Activated naive CD8-positive, alpha-beta T cell (primary cell): ENCODE measurements at regions not wholly inside any gene's neighbourhood (a gene's known extent, or its start where the extent isn't known, plus 50 kb on each side); places are given as distances from the start of the nearest gene placed in this dataset.
"Not testable (repeated sequence)": the region's sequence is repeated elsewhere in the genome, so short reads cannot be mapped to it uniquely, and the experiment has no call there.

Source experiments
- H3K27ac Mint-ChIP-seq: one replicate; pipeline ENCODE4 v1.8.0; 2021; ENCODE audit warnings: mixed read lengths
- H3K27me3 Mint-ChIP-seq: one replicate; pipeline ENCODE4 v1.8.0; 2021; ENCODE audit warnings: mixed read lengths
- H3K36me3 Mint-ChIP-seq: one replicate; pipeline ENCODE4 v1.8.0; 2021; ENCODE audit warnings: mixed read lengths
- H3K4me1 Mint-ChIP-seq: one replicate; pipeline ENCODE4 v1.8.0; 2021; ENCODE audit warnings: low read depth, mixed read lengths
- H3K4me3 Mint-ChIP-seq: one replicate; pipeline ENCODE4 v1.8.0; 2021; ENCODE audit warnings: mild to moderate bottlenecking, mixed read lengths
- H3K9me3 Mint-ChIP-seq: one replicate; pipeline ENCODE4 v1.8.0; 2021; ENCODE audit warnings: low read depth, mixed read lengths

- H3K27ac Mint-ChIP-seq: no peak overlapping the region
- no peaks in the 10 kb centered on the region for H3K4me1 Mint-ChIP-seq
- H3K36me3 Mint-ChIP-seq: no peaks in the 10 kb centered on the region
- H3K4me3 Mint-ChIP-seq: no peak overlapping the region
- peaks cover 9% of the 10 kb centered on the region for H3K9me3 Mint-ChIP-seq
- no peaks in the 10 kb centered on the region for H3K27me3 Mint-ChIP-seq
Observed at GRCh38 chrX:122078079-122078478, 1030.7 kb downstream of the GLUD2 start.

- Mint-ChIP-seq H3K9me3 (peaks cover 6% of the 10 kb centered on the region), H3K27ac (no peak overlapping the region), H3K4me1 (no peaks in the 10 kb centered on the region), H3K27me3 (no peaks in the 10 kb centered on the region), H3K4me3 (no peak overlapping the region), H3K36me3 (no peaks in the 10 kb centered on the region)
Observed at GRCh38 chrX:122087341-122087740, 1039.9 kb downstream of the GLUD2 start.

GRCh38 chrX:122091571-122091970, 1044.2 kb downstream of the GLUD2 start:
- H3K4me3 Mint-ChIP-seq: no peak overlapping the region
- no peaks in the 10 kb centered on the region for H3K27me3 Mint-ChIP-seq
- peaks cover 3% of the 10 kb centered on the region for H3K9me3 Mint-ChIP-seq
- H3K27ac Mint-ChIP-seq: no peak overlapping the region
- no peaks in the 10 kb centered on the region for H3K4me1 Mint-ChIP-seq
- H3K36me3 Mint-ChIP-seq: no peaks in the 10 kb centered on the region

GRCh38 chrX:122092360-122092759, 1045.0 kb downstream of the GLUD2 start:
- no peaks in the 10 kb centered on the region for H3K4me1 Mint-ChIP-seq
- H3K9me3 Mint-ChIP-seq: peaks cover 3% of the 10 kb centered on the region
- no peaks in the 10 kb centered on the region for H3K36me3 Mint-ChIP-seq
- no peaks in the 10 kb centered on the region for H3K27me3 Mint-ChIP-seq
- no peak overlapping the region for H3K27ac Mint-ChIP-seq
- H3K4me3 Mint-ChIP-seq: no peak overlapping the region

GRCh38 chrX:122092978-122093377, 1045.6 kb downstream of the GLUD2 start:
- Mint-ChIP-seq H3K4me1 (no peaks in the 10 kb centered on the region), H3K27ac (no peak overlapping the region), H3K27me3 (no peaks in the 10 kb centered on the region), H3K36me3 (no peaks in the 10 kb centered on the region), H3K9me3 (peaks cover 3% of the 10 kb centered on the region), H3K4me3 (no peak overlapping the region)

- Mint-ChIP-seq H3K27me3 (no peaks in the 10 kb centered on the region), H3K36me3 (no peaks in the 10 kb centered on the region)
Observed at GRCh38 chrX:122094611-122095010, 1047.2 kb downstream of the GLUD2 start.

GRCh38 chrX:122113376-122113775, 1066.0 kb downstream of the GLUD2 start:
- Mint-ChIP-seq H3K9me3 (no peaks in the 10 kb centered on the region), H3K27me3 (no peaks in the 10 kb centered on the region), H3K4me1 (no peaks in the 10 kb centered on the region), H3K27ac (no peak overlapping the region), H3K36me3 (no peaks in the 10 kb centered on the region), H3K4me3 (no peak overlapping the region)

More at GRCh38 chrX:122094611-122095010, 1047.2 kb downstream of the GLUD2 start:
- Mint-ChIP-seq H3K4me1 (no peaks in the 10 kb centered on the region), H3K27ac (no peak overlapping the region), H3K9me3 (peaks cover 3% of the 10 kb centered on the region), H3K4me3 (no peak overlapping the region)

- no peaks in the 10 kb centered on the region for H3K9me3 Mint-ChIP-seq
- H3K27ac Mint-ChIP-seq: no peak overlapping the region
- H3K27me3 Mint-ChIP-seq: no peaks in the 10 kb centered on the region
- H3K4me3 Mint-ChIP-seq: no peak overlapping the region
- H3K4me1 Mint-ChIP-seq: no peaks in the 10 kb centered on the region
- no peaks in the 10 kb centered on the region for H3K36me3 Mint-ChIP-seq
Observed at GRCh38 chrX:122113896-122114295, 1066.5 kb downstream of the GLUD2 start.

- no peak overlapping the region for H3K4me3 Mint-ChIP-seq
- H3K27ac Mint-ChIP-seq: no peak overlapping the region
- H3K27me3 Mint-ChIP-seq: no peaks in the 10 kb centered on the region
- H3K4me1 Mint-ChIP-seq: no peaks in the 10 kb centered on the region
- H3K36me3 Mint-ChIP-seq: no peaks in the 10 kb centered on the region
- no peaks in the 10 kb centered on the region for H3K9me3 Mint-ChIP-seq
Observed at GRCh38 chrX:122115604-122116003, 1068.2 kb downstream of the GLUD2 start.

GRCh38 chrX:122119361-122119760, 1064.7 kb upstream of the GRIA3 start:
- Mint-ChIP-seq H3K4me1 (no peaks in the 10 kb centered on the region), H3K9me3 (no peaks in the 10 kb centered on the region), H3K27ac (no peak overlapping the region), H3K36me3 (no peaks in the 10 kb centered on the region), H3K4me3 (no peak overlapping the region), H3K27me3 (no peaks in the 10 kb centered on the region)

- Mint-ChIP-seq H3K9me3 (no peaks in the 10 kb centered on the region), H3K36me3 (no peaks in the 10 kb centered on the region), H3K4me3 (no peak overlapping the region), H3K27me3 (no peaks in the 10 kb centered on the region), H3K4me1 (no peaks in the 10 kb centered on the region), H3K27ac (no peak overlapping the region)
Observed at GRCh38 chrX:122122274-122122673, 1061.8 kb upstream of the GRIA3 start.

GRCh38 chrX:122133478-122133877, 1050.6 kb upstream of the GRIA3 start:
- H3K36me3 Mint-ChIP-seq: no peaks in the 10 kb centered on the region
- no peaks in the 10 kb centered on the region for H3K27me3 Mint-ChIP-seq
- H3K4me3 Mint-ChIP-seq: no peak overlapping the region
- H3K9me3 Mint-ChIP-seq: no peaks in the 10 kb centered on the region
- no peak overlapping the region for H3K27ac Mint-ChIP-seq
- H3K4me1 Mint-ChIP-seq: no peaks in the 10 kb centered on the region

- Mint-ChIP-seq H3K4me1 (no peaks in the 10 kb centered on the region), H3K27me3 (no peaks in the 10 kb centered on the region), H3K4me3 (no peak overlapping the region), H3K36me3 (no peaks in the 10 kb centered on the region), H3K27ac (no peak overlapping the region), H3K9me3 (no peaks in the 10 kb centered on the region)
Observed at GRCh38 chrX:122134291-122134690, 1049.8 kb upstream of the GRIA3 start.

- Mint-ChIP-seq H3K27ac (no peak overlapping the region), H3K27me3 (no peaks in the 10 kb centered on the region), H3K4me3 (no peak overlapping the region), H3K9me3 (no peaks in the 10 kb centered on the region), H3K4me1 (no peaks in the 10 kb centered on the region), H3K36me3 (no peaks in the 10 kb centered on the region)
Observed at GRCh38 chrX:122135070-122135469, 1049.0 kb upstream of the GRIA3 start.

- not testable (repeated sequence) for H3K27me3 Mint-ChIP-seq, H3K36me3 Mint-ChIP-seq, H3K4me1 Mint-ChIP-seq
Observed at GRCh38 chrX:122140219-122140618, 1043.9 kb upstream of the GRIA3 start.

GRCh38 chrX:122154019-122154418, 1030.1 kb upstream of the GRIA3 start:
- H3K27me3 Mint-ChIP-seq: no peaks in the 10 kb centered on the region

More at GRCh38 chrX:122140219-122140618, 1043.9 kb upstream of the GRIA3 start:
- not testable (repeated sequence) for H3K4me3 Mint-ChIP-seq, H3K27ac Mint-ChIP-seq, H3K9me3 Mint-ChIP-seq

More at GRCh38 chrX:122154019-122154418, 1030.1 kb upstream of the GRIA3 start:
- Mint-ChIP-seq H3K4me1 (no peaks in the 10 kb centered on the region), H3K9me3 (no peaks in the 10 kb centered on the region), H3K27ac (no peak overlapping the region), H3K4me3 (no peak overlapping the region), H3K36me3 (no peaks in the 10 kb centered on the region)
